ENCODE measurements at regions not wholly inside any gene's neighbourhood (a gene's known extent, or its start where the extent isn't known, plus 50 kb on each side); places are given as distances from the start of the nearest gene placed in this dataset.

- H3K9me3 Mint-ChIP-seq = peaks cover 3% of the 10 kb centered on the region
- no peaks in the 10 kb centered on the region for H3K27me3 Mint-ChIP-seq
- H3K27ac Mint-ChIP-seq = no peak overlapping the region
- no peak overlapping the region for H3K4me3 Mint-ChIP-seq
- H3K36me3 Mint-ChIP-seq (ENCODE audit: low read depth) = no peaks in the 10 kb centered on the region
- no peaks in the 10 kb centered on the region for H3K4me1 Mint-ChIP-seq
- no peak for ATAC-seq (replicated peaks)
These were observed 268.7 kb downstream of the CHRM3 start for GRCh38 chr1:239655023-239655422.

DNA sequence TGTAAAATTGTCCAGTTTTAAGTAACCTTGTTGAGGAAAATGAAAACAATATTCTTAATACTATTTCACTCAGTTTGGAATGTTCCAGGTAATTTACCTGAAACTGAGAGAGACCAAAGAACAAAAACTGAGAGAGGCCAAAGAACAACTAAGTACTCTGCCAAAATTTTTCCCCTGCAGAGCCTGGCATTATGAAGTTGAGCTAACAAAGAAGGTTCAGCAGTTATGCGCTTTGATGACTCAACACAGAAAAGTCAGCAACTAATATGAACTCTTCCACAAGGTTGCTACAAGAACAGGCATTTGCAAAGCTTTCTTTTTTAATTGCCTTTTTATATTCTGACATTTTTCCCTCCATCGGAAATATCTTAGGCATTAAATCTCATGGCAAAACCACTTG is 270.9 kb downstream of the CHRM3 start:
- Mint-ChIP-seq H3K4me1 (no peaks in the 10 kb centered on the region), H3K4me3 (no peak overlapping the region), H3K27me3 (no peaks in the 10 kb centered on the region), H3K27ac (no peak overlapping the region), H3K9me3 (peaks cover 3% of the 10 kb centered on the region), H3K36me3 (ENCODE audit: low read depth) (no peaks in the 10 kb centered on the region)
- no peak for ATAC-seq (replicated peaks)

DNA sequence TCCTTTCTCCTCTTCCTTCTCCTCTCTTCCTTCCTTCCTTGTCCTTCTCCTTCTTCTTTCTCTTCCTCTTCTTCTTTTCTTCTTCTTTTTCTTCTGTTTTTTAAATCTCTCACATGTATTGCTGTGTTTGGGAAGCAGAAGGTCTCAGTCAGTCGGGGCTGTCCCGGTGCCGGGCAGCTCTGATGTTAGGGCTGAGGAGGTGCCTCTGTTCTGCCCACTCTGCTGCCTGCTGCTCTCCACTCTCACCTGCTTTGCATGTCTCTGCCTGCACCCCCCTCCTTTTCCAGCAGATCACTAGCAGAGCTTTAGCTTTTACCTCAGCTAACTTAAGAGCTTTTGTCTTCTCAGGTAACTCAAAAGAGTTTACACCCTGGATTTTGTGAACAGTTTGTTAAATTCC is 276.6 kb downstream of the CHRM3 start:
- H3K27ac Mint-ChIP-seq = no peak overlapping the region
- H3K27me3 Mint-ChIP-seq = no peaks in the 10 kb centered on the region
- H3K9me3 Mint-ChIP-seq = no peaks in the 10 kb centered on the region
- H3K4me1 Mint-ChIP-seq = no peaks in the 10 kb centered on the region
- H3K36me3 Mint-ChIP-seq (ENCODE audit: low read depth) = no peaks in the 10 kb centered on the region
- H3K4me3 Mint-ChIP-seq = no peak overlapping the region
- no peak for ATAC-seq (replicated peaks)

DNA sequence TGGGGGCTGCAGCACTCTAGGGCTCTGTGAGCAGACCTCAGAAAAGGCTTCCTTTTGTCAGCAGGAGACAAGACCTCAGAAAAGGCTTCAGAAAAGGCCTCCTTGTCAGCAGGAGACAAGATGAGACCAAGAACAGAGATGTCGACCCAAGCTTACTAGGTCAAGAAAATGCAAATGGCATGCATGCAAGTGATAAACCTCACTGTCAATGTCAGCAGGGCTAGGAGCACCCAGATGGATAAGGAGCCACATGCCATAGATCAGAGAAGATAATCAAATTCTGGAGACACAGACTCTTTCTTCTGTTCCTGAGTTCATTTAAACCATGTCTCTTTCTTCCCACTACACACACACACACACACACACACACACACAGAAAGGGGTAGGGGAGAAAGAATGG is 285.9 kb downstream of the CHRM3 start:
- H3K36me3 Mint-ChIP-seq (ENCODE audit: low read depth) = no peaks in the 10 kb centered on the region
- no peak overlapping the region for H3K4me3 Mint-ChIP-seq
- no peak overlapping the region for H3K27ac Mint-ChIP-seq
- H3K27me3 Mint-ChIP-seq = no peaks in the 10 kb centered on the region
- no peak for ATAC-seq (replicated peaks)
- H3K9me3 Mint-ChIP-seq = no peaks in the 10 kb centered on the region
- H3K4me1 Mint-ChIP-seq = no peaks in the 10 kb centered on the region

DNA sequence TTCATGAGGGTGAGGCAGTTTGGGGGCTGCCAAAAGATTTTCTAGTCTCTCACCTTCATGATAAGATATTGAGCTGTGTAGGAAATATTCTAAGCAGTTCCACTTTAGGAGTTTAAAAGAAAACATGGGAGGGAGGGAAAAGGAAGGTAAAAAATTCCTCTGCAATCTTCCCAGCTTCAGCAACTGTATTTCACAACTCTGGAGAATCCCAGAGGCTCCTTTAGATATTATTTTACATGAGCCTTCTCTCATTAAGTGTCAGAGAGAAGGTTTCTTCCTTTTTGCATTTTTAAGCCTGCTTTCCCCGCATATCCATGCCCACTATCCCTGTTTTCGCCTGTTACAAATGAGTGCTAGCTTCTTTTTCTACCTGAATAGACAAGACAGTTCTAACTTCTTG is 289.4 kb downstream of the CHRM3 start:
- no peak overlapping the region for H3K27ac Mint-ChIP-seq
- no peaks in the 10 kb centered on the region for H3K36me3 Mint-ChIP-seq (ENCODE audit: low read depth)
- no peaks in the 10 kb centered on the region for H3K27me3 Mint-ChIP-seq
- H3K4me1 Mint-ChIP-seq = no peaks in the 10 kb centered on the region
- no peak overlapping the region for H3K4me3 Mint-ChIP-seq
- H3K9me3 Mint-ChIP-seq = no peaks in the 10 kb centered on the region
- ATAC-seq (replicated peaks) = no peak

DNA sequence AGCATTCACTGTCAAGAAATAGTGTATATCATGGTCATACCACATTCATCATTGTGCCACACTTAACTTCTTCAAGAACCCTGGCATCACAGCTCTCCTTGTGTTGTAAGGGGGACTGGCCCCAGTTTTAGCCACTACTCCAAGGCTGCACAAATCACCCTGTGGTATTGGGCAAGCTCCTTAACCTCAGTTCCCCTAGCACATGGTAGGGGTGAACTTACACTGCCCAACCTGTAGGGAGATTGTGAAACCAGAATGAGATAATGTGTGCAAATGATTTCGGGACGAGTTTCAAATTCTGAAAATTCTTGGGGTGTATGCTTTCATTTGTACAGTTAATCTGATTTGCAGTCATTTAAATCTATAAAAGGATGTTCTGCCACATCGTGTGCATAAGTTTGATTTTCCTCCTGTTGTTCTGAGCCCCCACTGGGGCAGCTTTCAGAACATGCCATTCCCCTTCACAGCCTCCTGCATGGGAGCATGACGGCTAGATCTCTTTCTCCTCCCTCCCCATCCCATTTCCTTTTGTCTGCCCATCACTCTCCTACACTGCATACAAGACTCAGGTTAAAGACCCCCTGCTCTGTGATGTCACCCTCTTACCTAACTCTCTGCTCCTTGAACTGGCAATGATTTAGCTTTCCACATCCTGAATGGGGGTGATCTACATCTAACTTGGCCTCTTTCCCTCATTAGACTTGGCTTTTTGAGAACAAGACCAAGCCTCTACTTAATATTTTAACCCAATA is 290.3 kb downstream of the CHRM3 start:
- ATAC-seq (replicated peaks) = no peak
- Mint-ChIP-seq H3K27ac (no peak overlapping the region), H3K9me3 (no peaks in the 10 kb centered on the region), H3K36me3 (ENCODE audit: low read depth) (no peaks in the 10 kb centered on the region), H3K4me1 (no peaks in the 10 kb centered on the region), H3K4me3 (no peak overlapping the region), H3K27me3 (no peaks in the 10 kb centered on the region)

GRCh38 chr1:239677362-239677761 is 291.0 kb downstream of the CHRM3 start:
- Mint-ChIP-seq H3K9me3 (no peaks in the 10 kb centered on the region), H3K4me3 (no peak overlapping the region), H3K4me1 (no peaks in the 10 kb centered on the region), H3K27ac (no peak overlapping the region), H3K27me3 (no peaks in the 10 kb centered on the region), H3K36me3 (ENCODE audit: low read depth) (no peaks in the 10 kb centered on the region)
- no peak for ATAC-seq (replicated peaks)

GRCh38 chr1:239678181-239678580 is 291.8 kb downstream of the CHRM3 start:
- Mint-ChIP-seq H3K36me3 (ENCODE audit: low read depth) (no peaks in the 10 kb centered on the region), H3K9me3 (no peaks in the 10 kb centered on the region), H3K27me3 (no peaks in the 10 kb centered on the region), H3K27ac (no peak overlapping the region), H3K4me3 (no peak overlapping the region), H3K4me1 (no peaks in the 10 kb centered on the region)
- ATAC-seq (replicated peaks) = no peak

DNA sequence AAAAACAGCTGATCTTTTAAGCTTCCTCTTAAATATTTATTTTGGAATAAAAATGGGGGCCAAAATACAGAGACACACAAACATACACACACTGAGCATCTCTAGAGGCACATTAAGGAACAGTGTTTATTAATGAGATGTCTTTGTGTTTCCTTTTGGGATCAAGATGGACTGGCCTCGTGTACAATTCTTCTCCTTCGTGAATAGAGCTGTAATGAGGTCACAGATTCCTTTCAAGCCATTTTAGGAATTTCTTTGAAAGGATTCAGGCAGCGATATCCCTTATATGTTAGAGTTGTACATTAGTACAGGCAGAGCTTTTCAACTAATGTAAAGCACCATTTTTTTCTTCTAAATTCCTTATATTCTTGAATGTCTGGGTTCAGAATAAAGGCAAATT is 295.7 kb downstream of the CHRM3 start:
- no peaks in the 10 kb centered on the region for H3K36me3 Mint-ChIP-seq (ENCODE audit: low read depth)
- no peak for ATAC-seq (replicated peaks)
- no peak overlapping the region for H3K27ac Mint-ChIP-seq

GRCh38 chr1:239682960-239683359 is 296.6 kb downstream of the CHRM3 start:
- Mint-ChIP-seq H3K36me3 (ENCODE audit: low read depth) (no peaks in the 10 kb centered on the region), H3K27ac (no peak overlapping the region), H3K27me3 (no peaks in the 10 kb centered on the region), H3K9me3 (no peaks in the 10 kb centered on the region), H3K4me1 (no peaks in the 10 kb centered on the region), H3K4me3 (no peak overlapping the region)
- no peak for ATAC-seq (replicated peaks)

More for the DNA sequence above, 295.7 kb downstream of the CHRM3 start:
- H3K27me3 Mint-ChIP-seq = no peaks in the 10 kb centered on the region
- H3K9me3 Mint-ChIP-seq = no peaks in the 10 kb centered on the region
- no peak overlapping the region for H3K4me3 Mint-ChIP-seq
- no peaks in the 10 kb centered on the region for H3K4me1 Mint-ChIP-seq

DNA sequence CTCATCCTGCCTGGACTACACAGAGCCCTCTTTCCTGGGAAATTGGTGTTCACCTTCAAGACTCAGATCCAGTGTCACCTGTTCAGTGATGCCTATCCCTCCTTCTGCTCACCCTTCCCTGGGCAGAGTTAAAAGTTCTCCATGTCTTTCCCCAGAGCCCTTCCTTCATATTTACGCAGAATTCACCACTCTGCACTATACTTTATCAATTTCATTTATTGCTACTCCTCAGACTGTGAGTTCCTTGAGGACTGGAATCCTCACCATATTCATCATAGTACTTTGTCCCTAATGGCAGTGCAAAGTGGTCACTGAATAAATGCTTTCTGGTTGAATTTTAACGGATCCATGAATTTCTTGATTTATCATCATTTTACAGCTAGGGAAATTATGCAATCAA is 300.0 kb downstream of the CHRM3 start:
- Mint-ChIP-seq H3K4me1 (no peaks in the 10 kb centered on the region), H3K4me3 (no peak overlapping the region), H3K27ac (no peak overlapping the region), H3K27me3 (no peaks in the 10 kb centered on the region), H3K9me3 (no peaks in the 10 kb centered on the region), H3K36me3 (ENCODE audit: low read depth) (no peaks in the 10 kb centered on the region)
- no peak for ATAC-seq (replicated peaks)

DNA sequence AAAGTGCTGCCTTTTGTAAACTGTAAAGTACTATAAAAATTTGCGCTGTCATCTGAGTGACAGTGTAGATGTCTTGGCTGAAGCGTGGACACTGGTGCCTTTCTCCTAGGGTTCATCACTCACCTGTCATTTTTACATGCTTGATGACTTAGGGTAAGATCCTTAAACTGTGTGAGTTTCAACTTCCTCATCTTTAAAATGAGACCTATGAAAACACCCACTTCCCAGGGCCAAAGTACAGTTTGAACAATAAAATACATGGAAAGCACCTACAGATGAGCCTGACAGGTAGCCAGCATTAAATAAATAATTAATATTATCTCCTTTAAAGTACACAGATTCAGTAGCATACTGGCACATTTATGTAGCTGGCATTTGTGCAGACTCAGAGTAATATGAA is 309.9 kb downstream of the CHRM3 start:
- H3K27me3 Mint-ChIP-seq = no peaks in the 10 kb centered on the region
- H3K27ac Mint-ChIP-seq = no peak overlapping the region
- ATAC-seq (replicated peaks) = no peak
- H3K9me3 Mint-ChIP-seq = peaks cover 9% of the 10 kb centered on the region
- no peaks in the 10 kb centered on the region for H3K4me1 Mint-ChIP-seq
- no peak overlapping the region for H3K4me3 Mint-ChIP-seq
- no peaks in the 10 kb centered on the region for H3K36me3 Mint-ChIP-seq (ENCODE audit: low read depth)

- Mint-ChIP-seq H3K4me1 (no peaks in the 10 kb centered on the region), H3K4me3 (no peak overlapping the region), H3K27ac (no peak overlapping the region), H3K27me3 (no peaks in the 10 kb centered on the region), H3K36me3 (ENCODE audit: low read depth) (peaks cover 22% of the 10 kb centered on the region), H3K9me3 (peaks cover 5% of the 10 kb centered on the region)
- no peak for ATAC-seq (replicated peaks)
These were observed 314.3 kb downstream of the CHRM3 start for GRCh38 chr1:239700667-239701066.

DNA sequence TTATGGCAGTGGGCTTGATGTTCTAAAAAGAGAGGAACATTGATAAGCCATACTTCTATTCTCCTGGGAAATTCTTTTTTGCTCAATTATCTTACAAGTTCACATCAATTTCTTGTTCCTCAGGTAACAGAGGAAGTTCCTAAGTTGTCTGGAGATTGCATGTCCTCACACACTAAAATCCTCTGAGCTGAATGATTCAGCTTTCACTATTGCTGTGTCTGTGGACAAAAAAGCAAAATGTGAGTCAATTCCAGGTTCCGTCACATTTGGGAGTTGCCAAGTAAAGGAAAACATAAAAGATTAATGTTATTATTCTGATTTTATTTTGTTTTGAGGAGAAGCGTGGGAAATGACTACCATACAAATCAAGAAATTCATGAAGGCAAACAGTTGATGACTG is 316.7 kb downstream of the CHRM3 start:
- H3K4me1 Mint-ChIP-seq = no peaks in the 10 kb centered on the region
- peak overlapping the region; percentile 14 for H3K27ac Mint-ChIP-seq
- peak; percentile 63 for ATAC-seq (replicated peaks)
- no peaks in the 10 kb centered on the region for H3K9me3 Mint-ChIP-seq
- H3K4me3 Mint-ChIP-seq = no peak overlapping the region
- no peaks in the 10 kb centered on the region for H3K27me3 Mint-ChIP-seq
- peaks cover 39% of the 10 kb centered on the region for H3K36me3 Mint-ChIP-seq (ENCODE audit: low read depth)

- Mint-ChIP-seq H3K36me3 (ENCODE audit: low read depth) (peaks cover 50% of the 10 kb centered on the region), H3K27me3 (no peaks in the 10 kb centered on the region), H3K27ac (no peak overlapping the region), H3K9me3 (no peaks in the 10 kb centered on the region), H3K4me1 (peaks cover 11% of the 10 kb centered on the region), H3K4me3 (no peak overlapping the region)
- ATAC-seq (replicated peaks) = no peak
These were observed 320.0 kb downstream of the CHRM3 start for GRCh38 chr1:239706245-239706892.
